ACC112 (cell line): ENCODE measurements at regions not wholly inside any gene's neighbourhood (a gene's known extent, or its start where the extent isn't known, plus 50 kb on each side); places are given as distances from the start of the nearest gene placed in this dataset.

Experiments used
- H2AFZ ChIP-seq: fragments of 200-600 bp; sonication (generic); one replicate; pipeline ENCODE4 v1.6.0; 2017; ENCODE audit warnings: antibody characterized with exemption, low read length; ENCODE audit not compliant: unreplicated experiment
- H3K27ac ChIP-seq: fragments of 200-600 bp; sonication (generic); 2 replicates; pipeline ENCODE4 v1.5.1; 2014; ENCODE audit warnings: low read depth, mild to moderate bottlenecking, antibody characterized with exemption, low read length, moderate library complexity
- H3K27me3 ChIP-seq: fragments of 200-600 bp; sonication (generic); 2 replicates; pipeline ENCODE4 v1.6.1; 2014; ENCODE audit warnings: mild to moderate bottlenecking, antibody characterized with exemption, low read length, moderate library complexity, mixed read lengths; ENCODE audit not compliant: insufficient read depth
- H3K36me3 ChIP-seq: fragments of 200-600 bp; sonication (generic); 2 replicates; pipeline ENCODE4 v1.6.1; 2016; ENCODE audit warnings: mild to moderate bottlenecking, antibody characterized with exemption, low read length, moderate library complexity, mixed read lengths; ENCODE audit not compliant: insufficient read depth
- H3K4me1 ChIP-seq: fragments of 200-600 bp; sonication (generic); one replicate; pipeline ENCODE4 v1.6.1; 2016; ENCODE audit warnings: low read length, mixed read lengths; ENCODE audit not compliant: insufficient read depth, unreplicated experiment, control insufficient read depth
- H3K4me3 ChIP-seq: fragments of 200-600 bp; sonication (generic); 2 replicates; pipeline ENCODE4 v1.5.1; 2014; ENCODE audit warnings: mild to moderate bottlenecking, low read depth, low read length
- H3K79me2 ChIP-seq: fragments of 200-600 bp; sonication (generic); one replicate; pipeline ENCODE4 v1.6.0; 2016; ENCODE audit warnings: low read length; ENCODE audit not compliant: control insufficient read depth, unreplicated experiment, insufficient read depth

DNA sequence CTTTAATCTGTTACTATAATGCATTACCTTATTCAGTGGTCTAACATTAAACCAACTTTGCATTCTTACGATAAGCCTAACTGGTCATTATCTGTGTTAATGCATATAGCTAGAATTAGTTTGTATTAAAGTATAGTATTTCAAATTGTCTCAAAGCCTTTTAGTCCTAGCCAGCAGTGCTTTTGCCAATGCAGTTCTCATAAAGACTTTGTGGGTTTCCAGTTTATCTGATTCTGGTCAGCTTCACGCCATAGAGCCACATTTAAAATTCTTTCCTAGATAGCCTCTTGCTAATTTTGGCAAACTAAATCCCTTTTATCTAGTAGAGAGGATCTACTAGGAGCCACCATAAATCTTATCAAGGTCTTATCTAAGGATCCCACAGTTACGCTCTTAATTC is 78.9 kb upstream of the VASH1 start:
- H3K4me3 ChIP-seq: no peak overlapping the region
- no peak overlapping the region for H2AFZ ChIP-seq
- no peak overlapping the region for H3K27ac ChIP-seq
- no peaks in the 10 kb centered on the region for H3K36me3 ChIP-seq
- peaks cover 7% of the 10 kb centered on the region; the same call in 1 of the 2 replicates for H3K27me3 ChIP-seq
- no peaks in the 10 kb centered on the region for H3K4me1 ChIP-seq
- no peaks in the 10 kb centered on the region for H3K79me2 ChIP-seq

DNA sequence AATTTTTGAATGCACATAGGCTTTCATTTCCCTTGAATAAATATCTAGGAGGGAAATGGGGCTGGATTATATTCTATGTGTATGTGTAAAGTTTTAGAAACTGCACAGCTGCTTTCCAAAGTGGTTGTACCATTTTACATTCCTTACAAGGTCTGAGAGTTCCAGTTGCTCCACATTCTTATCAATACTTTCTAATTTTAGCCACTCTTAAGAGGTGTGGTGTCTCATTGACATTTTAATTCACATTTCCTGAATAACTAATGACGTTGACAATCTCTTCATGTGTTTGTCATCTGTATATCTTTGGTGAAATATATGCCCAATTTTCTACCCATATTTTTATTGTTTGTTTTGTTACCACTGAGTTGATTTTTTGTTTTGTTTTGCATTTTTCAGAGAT is 74.6 kb upstream of the VASH1 start:
- Histone ChIP-seq H3K4me3 (no peak overlapping the region), H3K27me3 (peaks cover 7% of the 10 kb centered on the region; the same call in 1 of the 2 replicates), H3K79me2 (no peaks in the 10 kb centered on the region), H3K4me1 (no peaks in the 10 kb centered on the region), H3K27ac (no peak overlapping the region), H2AFZ (no peak overlapping the region), H3K36me3 (no peaks in the 10 kb centered on the region)

DNA sequence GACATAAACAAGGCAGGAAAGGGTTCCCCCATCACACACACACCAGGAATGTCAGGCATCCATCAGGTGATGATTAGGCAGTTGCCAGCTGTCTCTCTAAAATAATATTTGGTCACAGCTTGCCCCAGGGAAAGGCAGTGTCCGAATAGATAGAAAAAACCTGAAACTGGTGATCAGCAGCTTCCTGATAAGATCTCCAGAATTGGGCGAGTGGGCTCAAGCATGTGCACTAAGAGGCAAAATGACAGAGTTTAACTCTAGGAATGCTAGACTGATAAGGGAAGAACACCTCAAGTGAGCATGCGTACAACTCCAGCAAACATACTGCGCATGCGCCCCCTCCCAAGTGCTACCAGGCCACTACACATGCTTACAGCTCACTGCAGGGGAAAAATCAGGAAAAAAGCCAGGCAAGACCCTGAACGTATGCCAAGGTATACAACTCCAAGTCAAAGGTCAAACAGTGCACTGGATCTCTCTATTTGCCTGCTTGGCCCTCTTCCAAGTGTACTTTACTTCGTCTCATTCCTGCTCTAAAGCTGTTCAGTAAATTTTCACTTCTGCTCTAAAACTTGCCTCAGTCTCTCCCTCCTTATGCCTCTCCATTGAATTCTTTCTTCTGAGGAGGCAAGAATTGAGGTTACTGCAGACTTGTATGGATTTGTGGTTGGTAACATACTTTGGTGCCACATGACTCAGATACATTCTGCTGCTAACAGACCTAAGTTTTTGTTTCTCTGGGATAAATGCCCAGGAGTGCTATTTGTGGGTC is 73.5 kb upstream of the VASH1 start:
- no peaks in the 10 kb centered on the region for H3K36me3 ChIP-seq

DNA sequence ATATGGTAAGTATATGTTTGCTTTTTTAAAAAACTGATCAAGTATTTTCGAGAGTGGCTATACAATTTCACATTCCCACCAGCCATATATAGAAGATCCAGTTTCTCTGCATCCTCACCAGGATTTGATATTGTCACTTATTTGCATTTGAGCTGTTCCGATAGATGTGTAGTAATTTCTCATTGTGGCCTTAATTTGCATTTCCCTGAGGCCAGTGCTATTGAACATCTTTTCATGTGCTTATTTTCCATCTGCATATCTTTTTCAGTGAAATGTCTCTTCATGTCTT is 72.9 kb upstream of the VASH1 start:
- H3K27ac ChIP-seq: no peak overlapping the region
- no peak overlapping the region for H2AFZ ChIP-seq
- no peak overlapping the region for H3K4me3 ChIP-seq
- H3K4me1 ChIP-seq: no peaks in the 10 kb centered on the region
- no peaks in the 10 kb centered on the region for H3K36me3 ChIP-seq
- H3K79me2 ChIP-seq: no peaks in the 10 kb centered on the region
- H3K27me3 ChIP-seq: peaks cover 4% of the 10 kb centered on the region

More for the DNA sequence above, 73.5 kb upstream of the VASH1 start:
- H3K79me2 ChIP-seq: no peaks in the 10 kb centered on the region
- no peak overlapping the region for H2AFZ ChIP-seq
- H3K4me1 ChIP-seq: no peaks in the 10 kb centered on the region
- no peak overlapping the region for H3K27ac ChIP-seq
- no peak overlapping the region for H3K4me3 ChIP-seq
- H3K27me3 ChIP-seq: peaks cover 4% of the 10 kb centered on the region; the same call in 1 of the 2 replicates

DNA sequence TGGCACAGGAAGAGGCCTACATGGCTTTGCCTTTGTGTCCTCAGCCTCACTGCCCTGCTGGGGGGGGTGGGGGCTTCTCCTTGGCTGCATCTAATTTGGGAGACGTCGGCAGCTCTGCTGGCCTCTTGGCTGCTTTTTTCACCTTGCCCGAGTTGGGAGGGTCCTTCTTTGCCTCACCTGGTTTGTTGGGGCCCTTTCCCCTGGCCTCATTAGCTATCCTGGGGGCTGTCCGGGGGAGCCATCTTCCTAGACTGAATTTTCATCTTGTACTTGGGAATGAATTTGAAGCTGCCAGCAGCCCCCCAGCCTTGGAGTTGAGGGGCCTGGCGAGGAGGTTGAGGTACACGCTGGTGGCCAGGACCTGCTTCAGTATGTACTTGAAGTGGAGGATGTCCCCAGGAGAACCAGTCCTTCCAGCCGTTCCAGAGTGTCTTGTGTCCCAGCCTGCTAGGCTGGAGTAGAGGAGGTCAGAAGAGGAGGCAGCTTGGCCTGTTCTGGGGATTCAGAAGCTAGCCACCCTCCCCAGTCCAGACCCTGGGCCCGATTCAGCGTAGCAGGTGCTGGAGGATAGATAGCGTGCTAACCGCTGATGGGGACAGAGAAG is 70.7 kb upstream of the VASH1 start:
- Histone ChIP-seq H3K27ac (no peak overlapping the region), H3K4me1 (no peaks in the 10 kb centered on the region), H3K4me3 (no peak overlapping the region), H3K27me3 (peaks cover 9% of the 10 kb centered on the region), H3K36me3 (no peaks in the 10 kb centered on the region), H3K79me2 (no peaks in the 10 kb centered on the region), H2AFZ (no peak overlapping the region)

DNA sequence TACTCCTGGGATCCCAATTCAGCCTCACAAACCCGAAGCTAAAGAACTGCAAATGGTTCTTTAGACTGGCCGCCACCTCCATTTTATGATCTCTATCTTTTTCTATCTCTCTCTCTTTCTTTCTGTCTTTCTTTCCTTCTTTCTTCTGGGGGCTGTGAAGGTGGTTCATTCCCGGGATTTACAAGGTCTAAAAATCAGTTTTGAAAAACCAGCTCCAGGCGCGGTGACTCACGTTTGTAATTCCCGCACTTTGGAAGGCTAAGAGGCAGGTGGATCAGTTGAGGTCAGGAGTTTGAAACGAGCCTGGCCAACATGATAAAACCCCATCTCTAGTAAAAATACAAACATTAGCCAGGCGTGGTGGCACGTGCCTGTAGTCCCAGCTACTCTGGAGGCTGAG is 67.2 kb upstream of the VASH1 start:
- Histone ChIP-seq H2AFZ (no peak overlapping the region), H3K27ac (no peak overlapping the region), H3K36me3 (no peaks in the 10 kb centered on the region), H3K79me2 (no peaks in the 10 kb centered on the region), H3K27me3 (peaks cover 28% of the 10 kb centered on the region), H3K4me3 (no peak overlapping the region), H3K4me1 (no peaks in the 10 kb centered on the region)

DNA sequence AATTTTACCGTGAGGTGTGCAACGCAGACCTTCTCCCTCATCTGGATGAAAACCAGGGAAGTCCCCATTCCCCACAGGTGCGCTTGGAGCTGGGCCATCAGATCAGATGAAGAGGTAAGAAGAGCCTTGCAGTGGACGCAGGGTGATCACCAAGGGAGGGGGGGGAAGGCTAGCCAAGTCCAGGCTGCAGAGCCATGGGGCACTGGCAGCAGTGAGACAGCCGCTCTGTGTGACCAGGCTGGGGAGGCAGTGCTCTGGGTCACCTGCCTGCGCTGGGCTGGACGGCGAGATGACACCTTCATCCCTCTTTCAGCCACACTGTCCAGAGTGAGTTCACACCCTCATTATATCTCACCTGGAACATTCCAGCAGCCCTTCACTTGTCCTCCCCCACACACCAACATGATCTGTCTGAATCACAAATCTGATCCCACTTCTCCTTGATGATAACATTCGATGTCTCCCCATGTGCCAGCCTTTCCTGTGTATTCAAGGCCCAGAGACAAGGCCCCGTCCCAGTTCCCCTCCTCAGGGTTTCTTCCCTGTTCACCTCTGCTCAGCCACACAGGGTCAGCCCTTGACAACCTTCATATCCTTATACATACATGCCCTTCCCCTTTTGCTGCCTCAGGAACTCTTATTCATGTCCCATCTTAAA is 65.9 kb upstream of the VASH1 start:
- H3K27me3 ChIP-seq: peaks cover 40% of the 10 kb centered on the region
- no peak overlapping the region for H3K27ac ChIP-seq
- no peak overlapping the region for H3K4me3 ChIP-seq
- no peaks in the 10 kb centered on the region for H3K4me1 ChIP-seq
- no peak overlapping the region for H2AFZ ChIP-seq
- no peaks in the 10 kb centered on the region for H3K79me2 ChIP-seq
- H3K36me3 ChIP-seq: no peaks in the 10 kb centered on the region

DNA sequence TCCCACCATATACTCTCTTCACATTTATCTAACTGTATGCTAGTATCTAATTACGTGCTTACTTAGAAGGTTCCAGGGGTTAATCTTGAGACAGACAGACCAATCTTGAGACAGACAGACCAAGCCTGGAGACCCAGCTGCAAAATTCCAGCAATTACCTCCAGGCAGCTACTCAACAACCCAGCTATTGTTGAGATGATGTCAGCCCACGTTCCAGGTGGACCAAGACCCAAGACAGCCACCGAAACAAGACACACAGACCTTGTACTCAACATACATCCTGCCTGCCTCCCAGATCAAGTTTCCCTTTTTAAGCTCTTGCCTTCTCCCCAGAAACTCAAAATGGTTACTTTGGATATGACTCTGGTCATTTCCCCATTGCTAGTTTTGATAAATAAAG is 64.9 kb upstream of the VASH1 start:
- Histone ChIP-seq H3K4me3 (no peak overlapping the region), H3K27me3 (peaks cover 46% of the 10 kb centered on the region), H3K79me2 (no peaks in the 10 kb centered on the region), H3K4me1 (no peaks in the 10 kb centered on the region), H2AFZ (no peak overlapping the region), H3K36me3 (no peaks in the 10 kb centered on the region), H3K27ac (no peak overlapping the region)

DNA sequence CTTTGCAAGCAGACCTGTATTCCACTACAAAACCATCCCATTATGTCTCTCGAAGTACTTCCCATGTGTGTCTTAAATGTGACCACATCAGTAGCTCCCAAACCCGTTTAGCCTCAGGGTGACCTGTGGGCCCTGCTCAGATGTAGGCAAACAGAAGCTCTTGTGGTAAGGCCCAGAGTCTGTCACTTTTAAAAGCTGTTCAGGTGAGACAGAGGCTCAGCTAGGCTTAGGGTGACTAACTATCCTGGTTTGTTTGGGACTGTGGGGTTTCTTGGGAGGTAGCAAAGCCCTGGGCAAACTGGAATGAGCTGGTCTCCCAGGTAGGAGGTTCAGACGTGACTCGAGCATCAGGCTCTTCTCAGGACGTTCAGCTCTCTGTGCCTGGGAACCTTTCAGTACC is 64.5 kb upstream of the VASH1 start:
- no peaks in the 10 kb centered on the region for H3K4me1 ChIP-seq
- no peaks in the 10 kb centered on the region for H3K36me3 ChIP-seq

DNA sequence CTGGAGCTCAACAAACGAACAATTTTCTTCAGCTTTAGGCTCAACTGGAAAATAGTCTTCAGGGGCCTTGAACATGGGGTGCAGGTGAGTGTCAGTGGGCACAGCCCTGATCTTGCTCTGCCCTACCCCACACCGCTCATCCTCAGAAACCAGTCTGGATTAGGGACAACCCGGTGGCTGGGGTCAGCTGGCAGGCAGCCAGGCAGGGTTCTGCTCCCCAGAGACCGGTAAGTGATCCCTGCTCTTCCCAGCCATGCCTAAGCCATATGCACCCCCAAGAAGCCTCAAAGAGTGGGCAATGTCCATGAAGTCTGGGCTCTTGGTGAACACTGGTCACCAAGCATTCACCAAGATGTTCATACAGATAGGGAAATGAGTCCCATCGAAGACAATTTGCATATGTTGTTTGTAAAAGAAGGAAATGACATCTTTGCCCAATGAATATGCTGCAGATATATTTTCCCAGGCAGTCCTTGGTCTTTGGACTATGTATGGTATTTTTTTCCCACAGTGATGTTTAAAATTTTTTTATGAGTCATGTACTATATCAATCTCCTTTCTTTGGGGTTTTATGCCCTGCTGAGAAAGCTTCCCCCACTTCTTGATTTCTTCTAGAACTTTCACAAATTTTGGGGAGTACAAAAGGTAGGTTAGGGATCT is 63.9 kb upstream of the VASH1 start:
- H3K27ac ChIP-seq: no peak overlapping the region
- H3K4me3 ChIP-seq: no peak overlapping the region
- H3K36me3 ChIP-seq: no peaks in the 10 kb centered on the region
- no peak overlapping the region for H2AFZ ChIP-seq
- peaks cover 55% of the 10 kb centered on the region for H3K27me3 ChIP-seq
- H3K4me1 ChIP-seq: no peaks in the 10 kb centered on the region
- H3K79me2 ChIP-seq: no peaks in the 10 kb centered on the region

More for the DNA sequence above, 64.5 kb upstream of the VASH1 start:
- Histone ChIP-seq H3K79me2 (no peaks in the 10 kb centered on the region), H3K27ac (no peak overlapping the region), H2AFZ (no peak overlapping the region), H3K27me3 (peaks cover 49% of the 10 kb centered on the region), H3K4me3 (no peak overlapping the region)
